GM18873 (cell line): ENCODE measurements at regions not wholly inside any gene's neighbourhood (a gene's known extent, or its start where the extent isn't known, plus 50 kb on each side); places are given as distances from the start of the nearest gene placed in this dataset.
"Not testable (repeated sequence)": the region's sequence is repeated elsewhere in the genome, so short reads cannot be mapped to it uniquely, and the experiment has no call there.

Experiments used
- ATAC-seq: cut with Tn5 transposase; IDR thresholded peaks from one replicate; pipeline ENCODE4 v1.9.1; 2021; ENCODE audit warnings: mild to moderate bottlenecking, moderate library complexity, moderate number of reproducible peaks; ENCODE audit not compliant: unreplicated experiment, low FRiP score

DNA sequence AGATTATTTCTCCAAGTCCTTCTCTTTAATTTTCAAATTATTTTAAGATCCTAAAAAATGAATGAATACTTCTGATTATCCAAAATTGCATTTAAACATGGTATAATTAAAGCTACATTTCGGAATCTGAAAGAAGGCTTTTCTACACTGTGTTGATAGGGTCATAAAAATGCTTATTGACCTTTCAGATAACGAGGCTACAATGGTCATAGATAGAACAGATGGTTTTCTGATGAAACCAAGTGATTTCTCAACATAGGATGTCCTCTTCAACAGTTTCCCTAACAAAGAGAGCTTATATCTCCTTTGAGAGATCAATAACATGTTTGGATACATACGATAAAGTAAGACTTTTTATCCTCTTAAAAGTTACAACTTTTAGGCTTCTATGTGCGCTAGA lies 201.1 kb downstream of the PTH2R start:
- no peak for ATAC-seq

DNA sequence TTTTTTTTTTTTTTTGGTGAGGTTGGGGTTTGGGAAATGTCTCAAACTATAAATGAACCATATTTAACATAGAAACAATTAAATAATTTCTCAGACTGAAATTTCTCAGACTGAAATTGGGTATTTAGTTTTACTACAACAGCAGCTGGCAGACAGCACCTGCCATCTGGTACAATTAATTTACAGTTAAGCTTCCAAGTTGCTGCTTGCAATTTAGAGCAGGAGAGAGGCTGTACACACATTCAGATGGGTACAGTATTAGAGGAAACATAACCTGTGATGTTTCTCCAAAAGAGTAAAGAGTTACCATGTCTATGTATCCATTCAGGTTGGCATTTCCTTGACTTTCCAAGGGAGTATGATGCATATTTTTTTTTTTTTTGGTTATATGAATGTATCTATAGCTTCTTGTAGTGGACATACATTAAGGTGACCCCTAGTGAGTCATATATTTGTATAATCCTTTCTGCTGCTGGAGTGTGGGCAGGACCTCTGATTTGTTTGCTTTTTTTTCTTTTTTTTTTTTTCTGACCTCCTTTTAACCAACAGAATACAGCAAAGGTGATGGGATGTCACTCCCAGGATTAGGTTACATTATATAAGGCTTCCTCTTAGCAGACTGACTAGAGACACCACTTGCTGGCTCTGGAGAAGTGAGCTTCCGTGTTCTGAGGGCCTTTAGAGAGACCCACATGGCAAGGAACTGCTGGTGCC lies 201.7 kb downstream of the PTH2R start:
- ATAC-seq = no peak

DNA sequence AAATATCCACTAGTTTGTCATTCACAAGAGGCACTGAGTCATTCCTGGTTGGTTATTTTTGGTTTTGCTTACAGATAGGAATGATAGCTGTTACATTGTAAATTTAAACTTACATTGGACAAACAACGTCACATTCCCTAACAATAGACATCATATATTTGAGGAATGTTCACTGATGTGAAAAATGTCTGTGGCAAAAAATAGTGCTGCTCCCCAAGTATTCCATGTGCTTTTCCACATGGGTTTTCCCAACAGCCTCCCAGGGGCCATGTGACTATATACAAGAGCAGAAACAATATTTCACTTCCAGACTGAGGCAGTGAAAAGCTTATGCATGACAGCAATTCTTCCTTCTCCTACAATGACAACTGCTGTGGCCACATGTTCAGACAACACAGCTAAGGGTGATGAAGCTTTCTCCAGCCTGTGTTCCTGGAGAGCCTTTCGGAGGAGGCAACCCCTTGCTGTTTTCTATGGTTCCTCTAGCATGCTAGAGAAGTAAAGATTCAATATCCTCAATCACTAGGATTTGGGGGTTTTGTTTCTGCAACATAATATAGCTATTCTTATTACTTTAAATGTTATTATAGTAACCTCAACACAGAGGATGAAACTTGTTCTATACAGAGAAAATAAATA lies 202.7 kb downstream of the PTH2R start:
- no peak for ATAC-seq

DNA sequence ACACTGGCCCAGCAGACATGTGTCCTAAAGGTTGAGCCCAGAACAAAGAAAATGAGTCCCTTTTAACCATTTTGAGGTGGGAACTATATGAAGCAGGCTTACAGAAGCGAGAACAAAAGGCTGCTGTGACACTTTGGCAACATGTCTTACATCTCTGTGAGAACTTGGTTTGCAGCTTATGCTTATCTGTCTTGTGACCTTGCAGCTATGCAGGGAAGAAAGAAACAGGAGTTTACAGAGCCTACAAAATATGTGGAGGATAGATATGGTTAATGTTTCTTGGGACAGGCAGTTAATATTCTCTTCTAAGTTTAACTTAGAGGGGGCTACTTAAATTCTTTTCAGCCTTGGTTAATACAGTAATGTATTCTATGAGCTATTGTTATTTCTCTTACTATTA lies 209.1 kb downstream of the PTH2R start:
- ATAC-seq = not testable (repeated sequence)

DNA sequence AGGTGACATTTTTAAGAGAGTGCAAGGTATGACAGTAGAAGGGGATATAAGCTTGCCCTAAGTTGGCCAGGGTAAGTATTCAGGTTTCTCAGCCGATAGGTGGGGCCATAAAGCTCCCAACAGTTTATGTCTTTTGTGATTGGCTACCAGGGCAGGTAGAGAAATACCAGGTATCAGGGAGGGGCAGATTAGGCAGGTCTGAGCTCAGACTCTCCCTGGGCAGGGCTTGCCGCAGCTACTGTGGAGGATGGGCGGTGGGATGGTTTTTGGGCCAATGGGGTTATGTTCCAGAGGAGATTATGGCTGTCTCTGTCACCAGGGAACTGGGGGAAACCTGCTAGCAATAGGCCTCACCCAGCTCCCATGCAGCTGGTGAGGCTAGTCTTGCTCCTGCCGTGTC lies 211.6 kb downstream of the PTH2R start:
- ATAC-seq = no peak

DNA sequence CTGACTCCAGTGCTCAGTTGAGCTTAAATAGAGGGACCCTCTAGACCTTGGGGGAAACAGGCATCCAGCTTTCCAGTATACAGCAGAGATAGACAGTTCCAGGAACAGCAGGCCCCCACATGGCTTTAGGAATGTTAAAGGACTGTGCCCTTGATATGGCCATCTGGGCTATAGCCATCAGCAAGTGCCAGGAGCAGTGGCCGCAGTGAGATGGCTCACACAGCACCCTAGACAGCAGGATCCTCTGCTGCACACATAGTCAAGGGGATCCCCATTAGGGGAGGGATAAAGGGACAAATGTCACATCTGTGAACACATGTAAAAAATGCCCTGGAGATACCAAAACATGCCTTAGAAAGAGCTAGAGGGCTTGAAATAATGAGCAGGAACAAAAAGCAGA lies 213.4 kb downstream of the PTH2R start:
- ATAC-seq = no peak

DNA sequence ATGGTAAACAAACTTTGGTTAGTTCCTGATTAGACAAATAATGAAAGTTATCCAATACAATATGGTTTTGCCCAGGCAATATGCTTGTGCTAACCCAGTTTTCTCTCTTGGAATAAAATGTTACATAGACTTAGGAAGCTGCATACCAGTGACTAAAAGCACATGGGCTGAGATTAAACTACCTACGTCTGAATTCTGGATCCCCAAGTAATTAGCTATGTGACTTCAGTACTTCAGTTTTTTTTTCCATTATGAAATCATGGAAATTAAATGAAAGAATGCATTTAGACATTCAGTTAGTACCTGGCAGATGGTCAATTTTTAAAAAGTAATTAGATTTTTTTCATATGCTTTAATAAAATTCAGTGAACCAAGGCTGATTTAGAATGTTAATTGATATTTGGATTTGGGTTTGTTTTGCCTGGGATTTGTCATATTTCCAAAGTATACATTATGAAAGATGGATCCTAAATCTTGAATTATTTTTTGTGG lies 213.9 kb downstream of the PTH2R start:
- no peak for ATAC-seq

DNA sequence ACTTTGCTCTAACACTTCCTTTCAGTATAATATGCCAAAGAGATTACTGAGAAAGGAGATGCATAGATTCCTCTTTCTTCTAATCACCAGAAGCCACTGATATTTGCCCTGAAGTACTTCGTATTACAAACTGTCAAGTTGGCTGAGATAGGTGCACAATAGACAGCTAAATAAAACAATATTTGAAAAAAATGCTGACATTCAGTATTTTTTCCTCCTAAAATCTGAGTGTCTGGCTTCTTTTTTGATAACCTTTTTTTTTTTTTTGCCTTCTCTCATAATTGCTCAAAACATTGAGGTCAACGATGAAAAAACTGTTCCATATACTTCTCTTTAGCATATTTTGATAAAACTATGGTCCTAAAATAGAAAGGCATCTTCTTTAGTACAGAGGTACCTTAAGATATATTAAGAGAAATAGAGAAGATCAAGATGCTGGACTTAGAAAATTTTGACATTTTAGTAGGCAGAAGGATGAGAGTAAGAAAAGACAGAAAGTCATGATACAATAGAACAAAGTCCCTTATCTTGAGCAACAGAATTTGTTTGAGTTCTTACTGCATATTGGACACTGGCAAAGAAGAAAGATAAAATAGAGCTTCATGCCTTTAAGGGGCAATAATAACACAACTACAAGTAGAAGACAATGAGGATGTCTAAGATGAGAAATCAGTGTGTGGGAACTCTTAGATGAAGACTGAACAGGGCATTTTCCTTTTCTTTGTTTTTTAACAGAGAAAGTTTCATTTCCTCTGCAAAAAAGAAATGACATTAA lies 220.7 kb downstream of the PTH2R start:
- ATAC-seq = no peak

DNA sequence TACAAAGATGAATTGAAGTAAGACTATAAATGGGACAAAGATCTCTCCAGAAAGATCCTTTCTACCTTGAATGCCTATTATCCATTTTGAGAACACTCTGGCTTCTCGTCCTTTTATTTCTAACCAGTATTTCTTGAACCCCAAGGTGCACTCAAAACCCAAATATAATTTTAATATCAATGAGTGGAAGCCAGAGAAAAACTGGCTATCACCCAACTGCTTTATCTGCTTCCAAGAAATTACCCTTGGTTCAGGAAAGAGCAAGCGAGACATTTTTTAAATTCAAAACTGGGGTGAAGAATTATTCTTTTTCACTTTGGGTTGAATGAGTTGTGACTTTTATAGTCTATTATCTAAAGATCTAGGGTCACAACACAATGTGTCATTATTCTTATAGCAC lies 221.3 kb downstream of the PTH2R start:
- no peak for ATAC-seq

DNA sequence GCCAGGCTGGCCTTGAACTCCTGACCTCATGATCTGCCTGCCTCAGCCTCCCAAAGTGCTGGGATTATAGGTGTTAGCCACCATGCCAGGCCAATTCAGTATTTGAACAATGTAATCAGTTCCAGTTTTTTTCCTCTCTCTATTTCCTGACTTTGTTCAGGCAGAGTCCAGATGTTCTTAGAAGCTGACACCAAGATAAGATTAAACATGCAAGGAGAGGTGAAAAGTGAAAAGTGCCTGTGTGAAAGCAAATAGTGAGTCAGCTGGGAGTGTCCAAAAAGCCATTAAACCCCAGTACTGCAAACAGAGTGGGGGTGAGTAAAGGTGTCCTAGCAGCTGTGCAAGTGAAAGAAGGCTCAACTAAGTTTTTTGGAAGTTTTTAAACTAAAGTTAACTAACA lies 231.5 kb downstream of the PTH2R start:
- ATAC-seq = no peak

DNA sequence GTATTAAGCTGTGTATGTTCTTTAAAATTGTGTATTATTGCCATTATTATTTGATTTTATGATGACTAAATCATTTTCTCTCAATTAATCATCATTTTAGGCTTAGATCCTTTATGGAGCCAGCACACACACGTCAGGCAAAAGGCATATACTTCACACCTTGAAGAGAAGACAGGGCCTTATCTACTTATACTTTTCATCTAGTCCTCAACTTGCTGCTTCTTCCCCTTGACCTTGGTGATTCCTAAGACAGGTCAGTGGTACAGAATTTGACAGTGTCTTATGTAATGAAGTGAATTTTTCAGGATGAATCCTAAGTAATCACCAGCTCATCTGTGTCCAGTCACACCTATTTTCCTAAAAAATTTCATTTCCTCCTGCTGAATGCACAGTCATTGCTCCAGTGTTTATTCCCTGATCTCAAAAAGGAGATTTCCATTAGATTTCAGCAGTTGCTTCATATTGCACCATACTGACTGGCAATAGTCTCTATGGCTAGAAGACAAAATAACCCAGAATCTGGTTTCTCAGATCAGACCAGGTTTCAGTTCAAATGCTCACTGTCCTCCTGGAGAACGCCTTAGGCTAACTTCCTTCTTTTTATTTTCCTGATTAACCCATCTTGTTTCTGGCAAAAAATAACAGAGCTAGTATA lies 235.7 kb downstream of the PTH2R start:
- no peak for ATAC-seq

DNA sequence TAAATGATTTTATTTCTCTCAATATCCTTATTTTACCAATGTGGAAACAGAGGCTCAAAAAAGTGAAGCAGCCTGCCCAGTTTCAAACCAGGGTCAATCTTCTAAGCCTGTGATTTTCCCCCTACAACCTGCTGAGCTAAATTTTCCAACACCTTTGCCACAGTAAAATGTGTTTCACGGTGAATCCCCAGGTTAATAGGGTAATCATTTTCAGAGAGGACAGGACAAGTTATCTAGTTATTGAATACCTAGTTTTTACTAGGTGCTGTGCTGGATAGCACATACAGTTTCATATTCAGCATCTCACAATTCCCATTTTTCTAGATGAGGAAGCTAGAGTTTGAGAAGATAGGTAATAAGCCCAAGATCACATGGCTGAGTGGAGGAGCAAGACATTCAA lies 236.6 kb downstream of the PTH2R start:
- ATAC-seq = no peak

DNA sequence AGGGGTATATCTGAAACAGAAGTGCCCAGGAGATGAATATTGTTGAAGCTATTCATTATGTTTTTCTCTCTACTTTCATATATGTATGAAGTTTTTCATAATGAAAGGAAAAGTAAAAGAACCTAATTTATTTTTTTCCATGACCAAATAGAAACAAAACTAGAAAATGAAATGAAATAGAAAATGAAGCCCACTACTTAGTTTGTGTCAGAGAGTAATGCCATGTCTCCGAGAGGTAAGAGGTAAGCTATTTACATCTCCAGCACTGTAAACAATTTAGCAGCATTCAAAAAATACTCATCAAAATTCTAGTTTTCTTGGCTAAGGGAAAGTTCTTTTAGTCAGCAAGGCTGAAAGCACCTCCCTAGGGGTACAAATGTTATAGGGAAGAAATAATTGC lies 238.6 kb downstream of the PTH2R start:
- ATAC-seq = no peak

DNA sequence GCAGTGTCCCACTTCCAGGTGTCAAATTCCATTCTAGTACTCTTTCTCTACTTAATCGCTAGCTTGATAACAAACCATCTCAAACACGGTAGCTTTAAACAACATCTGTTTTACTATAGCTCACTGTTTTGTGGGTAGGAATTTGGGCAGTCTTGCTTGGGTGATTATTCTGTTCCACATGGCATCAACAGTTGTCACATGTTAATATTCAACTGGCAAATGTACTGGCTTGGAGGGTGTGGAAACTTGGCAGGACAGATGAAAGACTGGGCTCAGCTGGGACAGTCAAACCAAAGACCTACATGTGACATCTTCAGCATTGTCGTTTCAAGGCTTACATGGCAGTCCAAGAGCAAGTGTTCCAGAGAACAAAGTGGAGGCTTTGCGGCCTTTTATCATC lies 241.8 kb downstream of the PTH2R start:
- ATAC-seq = no peak

DNA sequence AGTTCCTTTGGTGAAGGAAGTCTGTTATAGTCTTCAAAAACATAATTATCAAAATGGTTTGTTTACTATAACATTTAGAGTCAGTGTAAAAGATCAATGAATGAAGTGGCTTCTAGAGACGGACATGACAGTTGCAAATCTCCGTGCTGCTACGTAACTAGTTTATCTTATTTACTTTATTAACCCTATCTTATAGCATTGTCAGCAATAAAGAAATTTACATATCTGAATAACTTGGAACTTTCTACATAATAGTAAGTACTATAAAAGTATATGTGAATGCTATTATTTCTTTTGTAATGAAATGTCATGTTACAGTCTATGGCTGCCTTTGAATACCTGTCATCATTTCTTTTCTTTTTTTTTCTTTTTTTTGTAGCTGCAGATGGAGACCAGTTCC lies 246.8 kb downstream of the PTH2R start:
- ATAC-seq = no peak

DNA sequence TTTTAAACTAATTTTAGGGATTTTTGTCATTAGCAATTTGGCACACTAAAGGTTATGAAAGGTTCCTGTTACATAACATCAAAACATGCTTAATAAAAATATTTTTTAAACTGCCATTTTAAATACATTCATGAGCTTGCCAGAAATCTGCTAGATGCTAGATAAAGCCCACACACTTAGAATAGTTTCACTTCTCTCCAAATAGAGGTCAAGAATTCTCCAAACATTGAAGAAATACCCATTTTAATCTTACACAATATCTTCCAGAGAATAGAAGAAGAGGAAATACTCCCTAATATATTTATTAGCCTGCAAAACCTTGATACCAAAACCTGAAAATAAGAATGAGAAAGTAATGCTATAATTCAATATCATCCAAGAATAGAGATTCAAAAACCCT lies 247.5 kb downstream of the PTH2R start:
- no peak for ATAC-seq

DNA sequence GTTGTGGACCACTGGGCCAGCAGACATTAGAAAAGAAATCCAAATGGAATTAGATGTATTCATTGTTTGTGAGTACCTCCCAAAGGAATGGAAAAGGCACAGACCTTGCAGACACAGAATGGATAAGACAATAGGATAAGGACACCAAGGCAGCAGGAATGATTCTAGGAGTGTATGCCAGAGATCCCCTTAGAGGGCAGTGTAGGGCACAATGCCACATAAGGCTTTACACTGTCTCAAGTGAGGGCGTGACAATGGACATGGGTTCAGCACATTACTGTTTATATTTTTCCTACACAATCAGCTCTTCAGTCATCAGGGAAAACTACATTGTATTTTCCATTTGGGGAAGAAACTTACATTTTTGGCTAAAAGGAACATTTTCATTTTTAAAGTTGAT lies 250.9 kb downstream of the PTH2R start:
- no peak for ATAC-seq

DNA sequence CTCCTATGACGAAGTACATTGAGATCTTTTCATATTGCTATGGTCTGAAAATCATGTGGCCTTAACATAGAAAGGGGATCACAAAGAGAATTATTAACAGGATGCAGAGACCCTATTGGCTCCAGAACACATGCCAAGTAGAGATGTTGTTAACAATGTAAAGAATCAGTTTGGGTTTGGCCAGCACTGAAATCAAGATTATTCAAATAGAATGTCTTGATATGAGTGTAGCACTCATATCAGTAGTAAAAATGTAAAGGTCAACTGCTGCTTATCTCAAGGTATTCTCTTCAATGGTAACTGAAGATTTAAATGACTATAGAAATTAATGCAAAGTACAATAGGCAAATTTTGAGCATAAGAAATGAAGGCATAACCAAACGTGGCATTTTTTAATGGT lies 262.8 kb downstream of the PTH2R start:
- no peak for ATAC-seq

DNA sequence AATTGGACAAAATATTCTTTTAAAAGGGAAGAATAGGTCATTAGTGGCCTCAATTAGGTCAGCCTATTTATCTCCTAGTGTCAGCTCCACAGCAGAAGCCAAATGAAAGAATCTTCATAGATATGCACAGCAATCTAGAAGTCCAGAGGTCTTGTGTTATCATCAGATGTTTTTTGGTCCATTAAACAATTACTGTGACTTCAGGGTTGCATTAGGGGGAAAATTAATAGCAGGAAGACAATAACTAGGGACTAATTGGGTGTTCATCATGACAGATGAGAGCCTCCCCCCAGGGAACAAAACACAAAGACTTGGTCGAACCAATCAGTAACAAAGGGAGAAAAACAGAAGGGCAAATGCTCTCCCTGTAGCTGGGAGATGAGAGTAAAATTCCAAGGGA lies 264.7 kb downstream of the PTH2R start:
- ATAC-seq = no peak

DNA sequence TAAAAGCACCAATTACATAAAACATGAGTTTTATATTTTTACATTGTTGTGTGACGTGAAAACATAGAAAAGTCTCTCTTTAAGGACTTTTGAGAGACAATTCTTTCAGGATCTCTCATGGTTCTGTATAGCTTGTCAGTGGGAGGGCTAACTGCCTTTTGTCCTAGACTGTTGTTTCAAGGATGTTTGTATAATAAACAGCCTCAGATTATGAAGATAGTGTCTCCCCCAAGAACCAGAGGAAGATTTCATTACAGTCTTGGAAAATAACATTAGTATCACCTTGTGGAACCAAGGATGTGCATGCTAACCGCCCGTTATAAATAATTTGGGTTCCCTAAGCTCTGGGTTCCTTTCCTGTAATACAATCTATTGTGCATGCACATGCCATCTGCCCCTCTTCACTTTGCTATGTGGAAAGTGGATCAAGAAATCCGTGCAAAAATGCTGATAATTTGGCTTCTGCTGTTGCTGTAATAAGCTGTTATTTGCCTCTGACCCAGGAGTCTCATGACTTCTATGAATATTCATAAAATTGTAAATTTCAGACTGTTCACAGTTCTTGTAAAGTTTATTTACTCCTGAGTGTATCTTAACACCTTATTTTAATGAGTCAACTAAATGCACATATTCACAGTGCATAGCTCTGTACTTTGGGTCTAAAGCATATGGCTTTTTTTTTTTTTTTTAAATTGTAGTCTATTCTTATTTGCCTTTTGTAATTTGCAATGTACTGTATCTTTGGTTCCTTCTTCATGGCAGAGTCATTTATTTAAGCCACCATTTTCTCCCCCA lies 265.5 kb downstream of the PTH2R start:
- ATAC-seq = no peak
